Gastroesophageal sphincter (tissue), 3 donors: ENCODE measurements at regions not wholly inside any gene's neighbourhood (a gene's known extent, or its start where the extent isn't known, plus 50 kb on each side); places are given as distances from the start of the nearest gene placed in this dataset.

Source experiments
- POLR2AphosphoS5 ChIP-seq: sonication (generic); formaldehyde crosslinking; IDR thresholded peaks from one replicate; pipeline ENCODE4 v1.6.1; 2017; ENCODE audit warnings: antibody characterized with exemption
- TF ChIP-seq, protein P1 (sequence below), 4 experiments: fragments of 200-600 bp in 2 of 4; fragments of 450-650 bp in 2 of 4; sonication (generic) in 1 of 4; IDR thresholded peaks; one replicate each; pipeline ENCODE4 v1.5.1; 2017 to 2019; ENCODE audit warnings: antibody characterized with exemption in 4 of 4, mild to moderate bottlenecking in 2 of 4, moderate library complexity in 2 of 4

DNA sequence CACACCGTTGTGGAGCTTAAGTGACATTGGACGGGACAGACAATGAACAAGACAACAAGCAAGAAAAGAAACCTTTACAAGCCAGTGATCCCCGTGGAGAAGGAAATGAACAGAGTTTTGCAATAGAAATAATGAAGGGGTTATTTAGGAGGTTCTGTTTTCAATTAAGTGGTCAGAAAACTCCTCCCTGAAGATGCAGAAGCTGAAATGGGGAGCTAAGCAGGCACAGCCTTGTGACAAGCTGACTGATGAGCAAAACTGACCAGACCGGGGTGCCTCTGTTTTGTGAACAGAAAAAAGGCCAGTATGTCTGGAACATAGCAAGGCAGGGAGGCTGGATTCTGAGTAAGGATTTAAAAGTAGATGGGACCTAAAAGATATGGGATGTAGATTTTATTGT, 299.8 kb upstream of the POM121L12 start:
- TF ChIP-seq, protein P1, sequence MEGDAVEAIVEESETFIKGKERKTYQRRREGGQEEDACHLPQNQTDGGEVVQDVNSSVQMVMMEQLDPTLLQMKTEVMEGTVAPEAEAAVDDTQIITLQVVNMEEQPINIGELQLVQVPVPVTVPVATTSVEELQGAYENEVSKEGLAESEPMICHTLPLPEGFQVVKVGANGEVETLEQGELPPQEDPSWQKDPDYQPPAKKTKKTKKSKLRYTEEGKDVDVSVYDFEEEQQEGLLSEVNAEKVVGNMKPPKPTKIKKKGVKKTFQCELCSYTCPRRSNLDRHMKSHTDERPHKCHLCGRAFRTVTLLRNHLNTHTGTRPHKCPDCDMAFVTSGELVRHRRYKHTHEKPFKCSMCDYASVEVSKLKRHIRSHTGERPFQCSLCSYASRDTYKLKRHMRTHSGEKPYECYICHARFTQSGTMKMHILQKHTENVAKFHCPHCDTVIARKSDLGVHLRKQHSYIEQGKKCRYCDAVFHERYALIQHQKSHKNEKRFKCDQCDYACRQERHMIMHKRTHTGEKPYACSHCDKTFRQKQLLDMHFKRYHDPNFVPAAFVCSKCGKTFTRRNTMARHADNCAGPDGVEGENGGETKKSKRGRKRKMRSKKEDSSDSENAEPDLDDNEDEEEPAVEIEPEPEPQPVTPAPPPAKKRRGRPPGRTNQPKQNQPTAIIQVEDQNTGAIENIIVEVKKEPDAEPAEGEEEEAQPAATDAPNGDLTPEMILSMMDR (IDR thresholded peaks at IDR 0.05): no peak
- no peak for TF ChIP-seq POLR2AphosphoS5
